GM10248 (cell line): ENCODE measurements at regions not wholly inside any gene's neighbourhood (a gene's known extent, or its start where the extent isn't known, plus 50 kb on each side); places are given as distances from the start of the nearest gene placed in this dataset.

Source experiments
- CTCF ChIA-PET: fragments of 300-600 bp; sonication (Branson Sonifier 250); formaldehyde crosslinking; extraction: SDS; loops from one replicate; lab custom pipeline; 2021; ENCODE audit warnings: antibody characterized with exemption; lab: Yijun Ruan, JAX
- POLR2A ChIA-PET: fragments of 350-650 bp; sonication (Branson Sonifier 250); formaldehyde crosslinking; extraction: SDS; loops from one replicate; lab custom pipeline; 2020; ENCODE audit warnings: antibody characterized with exemption; lab: Yijun Ruan, JAX
- DNase-seq: peaks from one replicate; pipeline ENCODE4 v3.0.0; 2012; ENCODE audit errors: extremely low spot score
- TF ChIP-seq, protein P1 (sequence below): IDR thresholded peaks from 2 replicates; pipeline ENCODE4 v1.5.1; 2012; ENCODE audit warnings: mild to moderate bottlenecking, low read depth; ENCODE audit errors: extremely low read depth, missing control alignments, control extremely low read depth

DNA sequence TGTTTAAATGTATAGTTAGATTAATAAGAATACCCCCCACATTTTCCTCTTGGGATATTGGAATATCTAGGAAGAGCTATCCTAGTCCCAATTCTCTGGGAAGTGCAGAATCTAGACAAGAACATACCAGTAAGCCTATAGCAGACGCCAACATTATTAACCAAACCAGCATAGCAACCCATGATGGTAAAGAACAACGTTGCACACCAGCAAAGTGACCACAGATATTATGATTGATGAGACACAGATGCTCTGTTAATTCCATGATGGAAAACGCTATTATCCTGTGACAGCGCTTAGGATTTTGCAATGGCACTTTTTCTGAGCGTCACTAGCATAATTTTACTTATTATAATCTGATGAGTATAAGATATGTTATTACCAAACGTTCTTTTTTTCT lies 603.1 kb upstream of the PCDH15 start:
- CTCF ChIA-PET = interaction anchor here (1.1 kb wide), 1 partner anchor 20 kb away, joined by 3 read pairs; no protein-coding TSS in a partner anchor
- TF ChIP-seq, protein P1, sequence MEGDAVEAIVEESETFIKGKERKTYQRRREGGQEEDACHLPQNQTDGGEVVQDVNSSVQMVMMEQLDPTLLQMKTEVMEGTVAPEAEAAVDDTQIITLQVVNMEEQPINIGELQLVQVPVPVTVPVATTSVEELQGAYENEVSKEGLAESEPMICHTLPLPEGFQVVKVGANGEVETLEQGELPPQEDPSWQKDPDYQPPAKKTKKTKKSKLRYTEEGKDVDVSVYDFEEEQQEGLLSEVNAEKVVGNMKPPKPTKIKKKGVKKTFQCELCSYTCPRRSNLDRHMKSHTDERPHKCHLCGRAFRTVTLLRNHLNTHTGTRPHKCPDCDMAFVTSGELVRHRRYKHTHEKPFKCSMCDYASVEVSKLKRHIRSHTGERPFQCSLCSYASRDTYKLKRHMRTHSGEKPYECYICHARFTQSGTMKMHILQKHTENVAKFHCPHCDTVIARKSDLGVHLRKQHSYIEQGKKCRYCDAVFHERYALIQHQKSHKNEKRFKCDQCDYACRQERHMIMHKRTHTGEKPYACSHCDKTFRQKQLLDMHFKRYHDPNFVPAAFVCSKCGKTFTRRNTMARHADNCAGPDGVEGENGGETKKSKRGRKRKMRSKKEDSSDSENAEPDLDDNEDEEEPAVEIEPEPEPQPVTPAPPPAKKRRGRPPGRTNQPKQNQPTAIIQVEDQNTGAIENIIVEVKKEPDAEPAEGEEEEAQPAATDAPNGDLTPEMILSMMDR = no peak
- POLR2A ChIA-PET = no interaction called here
- DNase-seq = no peak

DNA sequence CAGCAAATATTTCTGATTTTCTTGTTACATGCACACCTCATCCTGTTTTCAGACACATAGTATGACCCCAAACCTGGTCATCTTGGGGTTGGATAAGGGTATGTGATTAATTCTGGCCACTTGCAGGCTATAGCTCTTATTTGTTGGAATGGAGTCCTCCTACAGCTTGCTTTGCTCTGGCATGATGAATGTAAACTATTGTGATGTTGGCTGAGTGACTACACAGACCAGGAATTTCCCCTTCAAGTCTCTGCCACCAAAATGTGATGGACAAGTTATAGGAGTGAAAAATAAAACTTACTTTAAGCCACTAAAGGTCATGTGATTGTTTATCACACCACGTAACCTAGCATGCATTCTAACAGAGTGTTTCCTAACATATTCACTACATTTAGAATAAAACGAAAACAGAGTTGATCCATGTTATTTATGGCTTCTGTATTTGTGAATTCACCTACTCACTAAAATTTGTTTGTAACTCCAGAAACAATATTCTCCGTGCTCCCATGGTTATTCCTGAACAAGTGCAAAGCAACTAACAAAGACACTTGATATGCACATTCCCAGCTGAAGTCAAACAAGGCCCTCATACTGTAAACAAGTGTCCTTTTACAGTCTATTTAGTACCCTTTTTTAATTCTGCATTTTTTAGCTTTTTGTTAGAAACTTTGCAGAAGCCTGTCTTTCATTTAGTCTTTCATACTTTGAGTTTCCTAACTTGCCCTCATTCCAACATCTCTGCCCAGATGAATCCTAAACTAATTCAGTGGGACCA lies 599.2 kb upstream of the PCDH15 start:
- CTCF ChIA-PET = interaction anchor here (0.8 to 1.8 kb wide), 4 partner anchors 9 to 24 kb away, joined by 3 to 4 read pairs (median 4); no protein-coding TSS in a partner anchor
- no peak for DNase-seq
- TF ChIP-seq, protein P1 = no peak
- POLR2A ChIA-PET = no interaction called here

DNA sequence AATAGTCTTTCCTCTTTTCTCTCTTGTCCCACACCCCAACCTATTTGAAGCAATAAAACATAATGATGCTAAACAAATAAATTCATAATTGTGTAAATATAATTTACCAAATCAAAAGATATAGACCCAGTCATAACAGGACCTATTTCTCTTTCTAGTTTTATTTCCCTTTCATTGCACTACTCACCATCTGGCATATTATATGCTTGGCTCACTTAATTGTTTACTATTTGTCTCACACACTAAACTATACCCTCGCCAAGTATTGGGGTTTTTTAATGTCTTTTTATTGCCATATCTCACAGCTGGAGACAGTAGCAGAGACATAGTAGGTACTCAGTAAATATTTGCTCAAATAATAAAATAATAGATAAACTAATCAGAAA lies 597.5 kb upstream of the PCDH15 start:
- POLR2A ChIA-PET = no interaction called here
- CTCF ChIA-PET = no interaction called here
- no peak for DNase-seq
- TF ChIP-seq, protein P1 = no peak

DNA sequence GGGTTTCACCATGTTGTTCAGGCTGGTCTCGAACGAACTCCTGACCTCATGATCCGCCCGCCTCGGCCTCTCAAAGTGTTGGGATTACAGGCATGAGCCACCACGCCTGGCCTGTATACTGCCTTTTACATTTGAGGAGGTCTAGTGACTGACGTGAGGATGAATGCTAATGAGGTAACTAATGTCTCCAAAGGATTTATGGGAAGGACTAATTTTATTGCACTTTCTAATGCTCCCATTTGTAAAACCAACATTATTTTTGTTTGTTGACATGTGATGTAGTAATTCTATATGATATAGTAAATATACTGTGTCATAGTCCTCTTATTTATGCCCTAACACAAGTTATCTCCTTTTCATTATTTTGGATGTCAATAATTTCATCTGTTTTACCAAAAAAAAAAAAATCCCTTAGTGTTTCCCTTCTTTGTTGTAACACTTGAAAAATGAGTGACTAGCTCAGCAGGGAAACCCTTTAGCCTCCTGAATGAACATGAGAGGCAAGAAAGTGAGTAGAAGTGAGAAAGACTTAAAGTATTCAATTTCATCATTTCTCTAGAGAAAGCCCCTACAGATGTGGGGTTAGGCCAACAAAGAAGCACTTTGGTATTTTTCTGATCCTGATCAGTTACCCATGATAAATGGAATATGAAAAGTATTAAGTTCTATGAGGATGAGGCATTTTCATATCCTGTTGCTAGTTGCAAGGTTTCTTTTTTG lies 596.9 kb upstream of the PCDH15 start:
- POLR2A ChIA-PET = no interaction called here
- CTCF ChIA-PET = no interaction called here
- TF ChIP-seq, protein P1 = no peak
- DNase-seq = no peak

DNA sequence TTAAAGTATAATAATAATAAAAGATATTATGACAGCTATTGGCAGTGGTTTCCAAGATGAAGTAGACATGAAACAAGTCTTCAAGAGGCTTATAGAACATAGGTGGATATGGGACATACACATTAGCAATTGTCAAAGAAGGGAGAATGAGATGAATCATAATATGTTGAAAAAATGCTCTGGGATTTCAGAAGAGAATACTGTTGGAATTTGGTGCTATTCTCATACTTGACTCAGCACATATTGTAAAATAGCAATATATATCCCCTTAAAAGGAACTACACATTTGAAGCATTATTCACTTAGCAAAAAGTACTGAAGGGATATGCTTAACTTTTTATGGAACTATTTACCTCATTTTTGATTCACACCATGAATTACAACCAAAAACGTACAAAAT lies 577.2 kb upstream of the PCDH15 start:
- ChIA-PET POLR2A (no interaction called here), CTCF (interaction anchor here (1.5 to 3.3 kb wide), 2 partner anchors 12 kb away, joined by 5 to 8 read pairs; no protein-coding TSS in a partner anchor)
- DNase-seq = no peak
- TF ChIP-seq, protein P1 = no peak

DNA sequence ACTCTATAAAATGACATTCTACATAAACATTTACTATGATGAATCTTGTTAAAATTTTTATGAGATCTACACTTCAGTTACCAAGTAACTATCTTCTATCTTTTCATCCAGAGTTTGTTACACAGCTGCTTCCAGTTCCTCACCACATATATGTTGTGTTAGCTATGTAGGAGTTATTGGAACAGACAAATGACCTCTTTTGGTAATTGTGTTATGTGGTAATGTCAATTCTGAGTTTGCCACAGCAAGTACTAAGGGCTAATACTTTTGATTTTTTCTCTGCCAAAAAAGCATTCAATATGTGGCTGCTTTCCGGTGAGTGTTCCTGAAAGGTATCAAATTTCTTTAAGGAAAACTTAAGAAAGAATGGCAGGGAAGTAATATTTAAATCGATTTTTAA lies 573.9 kb upstream of the PCDH15 start:
- ChIA-PET POLR2A (no interaction called here), CTCF (interaction anchor here (1.3 kb wide), 1 partner anchor 12 kb away, joined by 3 read pairs; no protein-coding TSS in a partner anchor)
- DNase-seq = no peak
- TF ChIP-seq, protein P1 = no peak
